ENCODE measurements at regions not wholly inside any gene's neighbourhood (a gene's known extent, or its start where the extent isn't known, plus 50 kb on each side); places are given as distances from the start of the nearest gene placed in this dataset.

DNA sequence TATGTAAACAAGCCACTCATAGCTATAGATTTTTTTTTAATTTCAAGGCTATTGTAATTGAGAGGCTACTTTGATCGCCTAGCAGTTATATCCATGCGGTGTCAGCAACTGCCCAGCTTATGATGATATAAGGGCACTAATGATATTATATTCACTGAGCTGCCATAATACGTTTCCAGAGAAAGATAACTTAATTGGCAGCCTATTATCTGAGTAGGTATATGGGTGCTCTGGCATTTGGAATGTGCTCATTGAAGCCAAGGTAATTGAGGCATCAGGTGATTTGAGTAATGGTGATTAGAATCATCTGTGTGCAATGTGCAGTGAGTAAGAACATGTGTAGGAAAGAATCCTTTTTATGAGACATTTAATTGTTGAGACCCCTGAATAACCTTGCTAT is 490.0 kb downstream of the CENPC start:
- TF ChIP-seq EP300 (IDR thresholded peaks at IDR 0.05), result no peak
- TF ChIP-seq POLR2A (IDR thresholded peaks at IDR 0.05; ENCODE audit: low read depth), result no peak

Measured in esophagus muscularis mucosa (tissue), 2 donors.